Muscle of back (tissue), 3 donors: ENCODE measurements at regions not wholly inside any gene's neighbourhood (a gene's known extent, or its start where the extent isn't known, plus 50 kb on each side); places are given as distances from the start of the nearest gene placed in this dataset.

Experiments used
- DNase-seq, 3 donors: peaks; one replicate each; pipeline versions ENCODE4 v3.0.0 to v3.0.0-alpha.2; 2013

GRCh38 chr12:43294916-43295315, 257.1 kb downstream of the ADAMTS20 start:
- no peak for DNase-seq

- DNase-seq: no peak
Measured at GRCh38 chr12:43294147-43294546, 257.9 kb downstream of the ADAMTS20 start.

GRCh38 chr12:43293396-43293795, 258.6 kb downstream of the ADAMTS20 start:
- no peak for DNase-seq

- no peak for DNase-seq
Measured at GRCh38 chr12:43292699-43293098, 259.3 kb downstream of the ADAMTS20 start.

- no peak for DNase-seq
Measured at GRCh38 chr12:43291516-43291915, 260.5 kb downstream of the ADAMTS20 start.

- DNase-seq: no peak
Measured at GRCh38 chr12:43290836-43291235, 261.2 kb downstream of the ADAMTS20 start.

GRCh38 chr12:43289426-43289801, 262.6 kb downstream of the ADAMTS20 start:
- DNase-seq: peak in 2 of 3 donors; percentile 45 to 81

GRCh38 chr12:43288671-43289425, 263.2 kb downstream of the ADAMTS20 start:
- no peak for DNase-seq

- peak in 1 of 3 donors; percentile 60 for DNase-seq
Measured at GRCh38 chr12:43287706-43288383, 264.2 kb downstream of the ADAMTS20 start.

GRCh38 chr12:43286986-43287385, 265.0 kb downstream of the ADAMTS20 start:
- no peak for DNase-seq

- peak in 2 of 3 donors; percentile 71 to 86 for DNase-seq
Measured at GRCh38 chr12:43285159-43285598, 266.8 kb downstream of the ADAMTS20 start.

- DNase-seq: peak in 2 of 3 donors; percentile 41 to 89
Measured at GRCh38 chr12:43284486-43285158, 267.4 kb downstream of the ADAMTS20 start.

GRCh38 chr12:43283206-43283605, 268.8 kb downstream of the ADAMTS20 start:
- DNase-seq: no peak

GRCh38 chr12:43282106-43282505, 269.9 kb downstream of the ADAMTS20 start:
- DNase-seq: peak in 1 of 3 donors; percentile 66

- peak in 1 of 3 donors; percentile 43 for DNase-seq
Measured at GRCh38 chr12:43281563-43281962, 270.4 kb downstream of the ADAMTS20 start.

- DNase-seq: no peak
Measured at GRCh38 chr12:43278541-43278832, 273.5 kb downstream of the ADAMTS20 start.

GRCh38 chr12:43277651-43278540, 274.1 kb downstream of the ADAMTS20 start:
- peak in 1 of 3 donors; percentile 18 for DNase-seq

- DNase-seq: peak in 1 of 3 donors; percentile 23
Measured at GRCh38 chr12:43273467-43273866, 278.5 kb downstream of the ADAMTS20 start.

- peak in 1 of 3 donors; percentile 11 for DNase-seq
Measured at GRCh38 chr12:43271659-43272058, 280.3 kb downstream of the ADAMTS20 start.

GRCh38 chr12:43267818-43268217, 284.2 kb downstream of the ADAMTS20 start:
- peak in 1 of 3 donors; percentile 8 for DNase-seq

GRCh38 chr12:43261701-43262100, 290.3 kb downstream of the ADAMTS20 start:
- DNase-seq: no peak
